K562 (cell line): ENCODE measurements at regions not wholly inside any gene's neighbourhood (a gene's known extent, or its start where the extent isn't known, plus 50 kb on each side); places are given as distances from the start of the nearest gene placed in this dataset.

Experiments
- ASH1L ChIP-seq: fragments of 450-650 bp; IDR thresholded peaks from 2 replicates; pipeline ENCODE4 v1.6.1; 2018; ENCODE audit warnings: borderline replicate concordance, mild to moderate bottlenecking, low read depth; ENCODE audit not compliant: partially characterized antibody
- HDAC1 ChIP-seq, 2 experiments: fragments of 450-650 bp; IDR thresholded peaks; 2 replicates each; pipeline ENCODE4 v1.6.1; 2016 to 2017; ENCODE audit warnings: inconsistent platforms in 1 of 2, mild to moderate bottlenecking in 1 of 2, moderate library complexity in 1 of 2
- HMGN3 ChIP-seq: IDR thresholded peaks from 2 replicates; pipeline ENCODE4 v1.6.1; 2011; ENCODE audit warnings: borderline replicate concordance, low read depth, mild to moderate bottlenecking, mixed read lengths, low read length; ENCODE audit not compliant: insufficient read length; ENCODE audit errors: extremely low read depth
- ILK ChIP-seq: fragments of 450-650 bp; IDR thresholded peaks from 2 replicates; pipeline ENCODE4 v1.6.1; 2016; ENCODE audit warnings: missing genetic modification characterization, low read depth, mild to moderate bottlenecking, missing compliant biosample characterization, moderate library complexity, borderline replicate concordance
- JUND ChIP-seq, 2 experiments: IDR thresholded peaks; 2 replicates in 1 of 2; 3 replicates in 1 of 2; pipeline ENCODE4 v1.6.1; 2011; ENCODE audit warnings: borderline replicate concordance in 2 of 2, low read depth in 2 of 2, low read length in 2 of 2, improper control_type of control experiment in 1 of 2, missing biosample characterization in 1 of 2, missing genetic modification characterization in 1 of 2, missing genetic modification reagents in 1 of 2
- KDM2B ChIP-seq: fragments of 250-450 bp; sonication (Bioruptor Pico); IDR thresholded peaks from 2 replicates; pipeline ENCODE4 v1.8.0; 2021; ENCODE audit warnings: mild to moderate bottlenecking, moderate library complexity
- MBD2 ChIP-seq: sonication (generic); IDR thresholded peaks from 2 replicates; pipeline ENCODE4 v1.6.1; 2016; ENCODE audit warnings: low read depth, borderline replicate concordance
- NONO ChIP-seq, 2 experiments: fragments of 200-400 bp in 1 of 2; fragments of 450-650 bp in 1 of 2; formaldehyde crosslinking in 1 of 2; IDR thresholded peaks; 2 replicates each; pipeline ENCODE4 v1.6.1; 2017; ENCODE audit warnings: low read depth in 2 of 2, mild to moderate bottlenecking in 2 of 2, moderate library complexity in 2 of 2, low read length in 1 of 2
- NRF1 ChIP-seq, 2 experiments: fragments of 450-650 bp; IDR thresholded peaks in 1 of 2; conservative IDR thresholded peaks in 1 of 2; 2 replicates each; pipeline ENCODE4 v1.6.1; 2014; ENCODE audit warnings: mild to moderate bottlenecking in 2 of 2
- RBM34 ChIP-seq: fragments of 200-400 bp; formaldehyde crosslinking; IDR thresholded peaks from 2 replicates; pipeline ENCODE4 v1.6.1; 2018; ENCODE audit warnings: low read length, borderline replicate concordance; ENCODE audit not compliant: insufficient read depth
- SMAD2 ChIP-seq: fragments of 150-350 bp; IDR thresholded peaks from 2 replicates; pipeline ENCODE4 v1.6.1; 2014; ENCODE audit warnings: low read depth, mild to moderate bottlenecking, low read length
- ZBTB8A ChIP-seq: fragments of 450-650 bp; IDR thresholded peaks from 2 replicates; pipeline ENCODE4 v1.6.1; 2018; ENCODE audit warnings: mild to moderate bottlenecking, moderate library complexity; ENCODE audit not compliant: partially characterized antibody
- ZEB2 ChIP-seq: fragments of 450-650 bp; IDR thresholded peaks from 2 replicates; pipeline ENCODE4 v1.6.1; 2016
- ZNF23 ChIP-seq: fragments of 250-450 bp; sonication (Bioruptor Pico); IDR thresholded peaks from 2 replicates; pipeline ENCODE4 v1.4.0; 2020; ENCODE audit warnings: mild to moderate bottlenecking
- ZNF561 ChIP-seq: fragments of 450-650 bp; formaldehyde crosslinking; conservative IDR thresholded peaks from 2 replicates; pipeline ENCODE4 v1.4.0; 2020; ENCODE audit warnings: mild to moderate bottlenecking, moderate library complexity
- ZNF644 ChIP-seq: fragments of 200-800 bp; sonication (Bioruptor generic); IDR thresholded peaks from 2 replicates; pipeline ENCODE4 v1.6.1; 2016; ENCODE audit warnings: low read depth, missing genetic modification characterization, missing compliant biosample characterization
- TF ChIP-seq, protein P1 (sequence below): sonication (generic); formaldehyde crosslinking; IDR thresholded peaks from 2 replicates; pipeline ENCODE4 v1.5.0; 2020; ENCODE audit warnings: missing genetic modification reagents
- TF ChIP-seq, protein P2 (sequence below): fragments of 450-650 bp; formaldehyde crosslinking; IDR thresholded peaks from 2 replicates; pipeline ENCODE4 v1.4.0; 2020; ENCODE audit warnings: mild to moderate bottlenecking, mixed read lengths
- TF ChIP-seq, protein P3 (sequence below): fragments of 150-350 bp; conservative IDR thresholded peaks from 2 replicates; pipeline ENCODE4 v1.6.1; 2014; ENCODE audit warnings: low read length
- TF ChIP-seq, protein P4 (sequence below): sonication (generic); formaldehyde crosslinking; IDR thresholded peaks from 2 replicates; pipeline ENCODE4 v1.8.0; 2022; ENCODE audit warnings: mild to moderate bottlenecking, missing genetic modification reagents
- TF ChIP-seq, protein P5 (sequence below): fragments of 450-650 bp; IDR thresholded peaks from 2 replicates; pipeline ENCODE4 v1.6.1; 2018; ENCODE audit warnings: mild to moderate bottlenecking, low read depth; ENCODE audit not compliant: partially characterized antibody

DNA sequence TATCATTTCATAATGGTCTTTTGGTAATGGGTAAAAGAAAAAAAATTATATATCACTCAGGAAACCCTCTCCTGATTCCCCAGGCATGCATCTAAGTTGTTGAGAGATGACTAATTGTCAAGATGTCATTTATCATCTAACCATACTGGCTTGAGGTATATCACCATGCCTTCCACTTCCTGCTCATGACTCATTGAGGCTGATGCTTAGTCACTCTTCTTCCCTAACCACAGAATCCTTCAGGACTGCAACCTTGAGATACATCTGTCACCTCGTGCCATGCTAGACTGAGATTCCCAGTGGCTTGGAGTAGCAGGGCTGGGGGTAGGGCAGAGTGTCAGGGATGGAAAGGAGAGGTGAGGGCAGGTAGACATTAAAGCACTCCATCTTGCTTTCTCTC lies 782.5 kb upstream of the INTU start (continued):
- TF ChIP-seq ILK (tag) = no peak
- TF ChIP-seq KDM2B (CRISPR knock-in tag) = no peak
- TF ChIP-seq, protein P1, sequence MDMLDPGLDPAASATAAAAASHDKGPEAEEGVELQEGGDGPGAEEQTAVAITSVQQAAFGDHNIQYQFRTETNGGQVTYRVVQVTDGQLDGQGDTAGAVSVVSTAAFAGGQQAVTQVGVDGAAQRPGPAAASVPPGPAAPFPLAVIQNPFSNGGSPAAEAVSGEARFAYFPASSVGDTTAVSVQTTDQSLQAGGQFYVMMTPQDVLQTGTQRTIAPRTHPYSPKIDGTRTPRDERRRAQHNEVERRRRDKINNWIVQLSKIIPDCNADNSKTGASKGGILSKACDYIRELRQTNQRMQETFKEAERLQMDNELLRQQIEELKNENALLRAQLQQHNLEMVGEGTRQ (CRISPR knock-in tag) = no peak
- no peak for TF ChIP-seq ASH1L
- TF ChIP-seq ZEB2 = peak; percentile 96
- TF ChIP-seq, protein P2, sequence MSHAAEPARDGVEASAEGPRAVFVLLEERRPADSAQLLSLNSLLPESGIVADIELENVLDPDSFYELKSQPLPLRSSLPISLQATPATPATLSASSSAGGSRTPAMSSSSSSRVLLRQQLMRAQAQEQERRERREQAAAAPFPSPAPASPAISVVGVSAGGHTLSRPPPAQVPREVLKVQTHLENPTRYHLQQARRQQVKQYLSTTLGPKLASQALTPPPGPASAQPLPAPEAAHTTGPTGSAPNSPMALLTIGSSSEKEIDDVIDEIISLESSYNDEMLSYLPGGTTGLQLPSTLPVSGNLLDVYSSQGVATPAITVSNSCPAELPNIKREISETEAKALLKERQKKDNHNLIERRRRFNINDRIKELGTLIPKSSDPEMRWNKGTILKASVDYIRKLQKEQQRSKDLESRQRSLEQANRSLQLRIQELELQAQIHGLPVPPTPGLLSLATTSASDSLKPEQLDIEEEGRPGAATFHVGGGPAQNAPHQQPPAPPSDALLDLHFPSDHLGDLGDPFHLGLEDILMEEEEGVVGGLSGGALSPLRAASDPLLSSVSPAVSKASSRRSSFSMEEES (CRISPR knock-in tag) = no peak
- TF ChIP-seq HMGN3 = no peak
- TF ChIP-seq HDAC1 (IDR thresholded peaks at IDR 0.05) = peak in 1 of 2 experiments; percentile 97; a peak in 2 of 4 replicates
- no peak for TF ChIP-seq NRF1 (conservative IDR thresholded peaks at IDR 0.05 in 1 of 2, IDR thresholded peaks at IDR 0.05 in 1 of 2)
- TF ChIP-seq, protein P3, sequence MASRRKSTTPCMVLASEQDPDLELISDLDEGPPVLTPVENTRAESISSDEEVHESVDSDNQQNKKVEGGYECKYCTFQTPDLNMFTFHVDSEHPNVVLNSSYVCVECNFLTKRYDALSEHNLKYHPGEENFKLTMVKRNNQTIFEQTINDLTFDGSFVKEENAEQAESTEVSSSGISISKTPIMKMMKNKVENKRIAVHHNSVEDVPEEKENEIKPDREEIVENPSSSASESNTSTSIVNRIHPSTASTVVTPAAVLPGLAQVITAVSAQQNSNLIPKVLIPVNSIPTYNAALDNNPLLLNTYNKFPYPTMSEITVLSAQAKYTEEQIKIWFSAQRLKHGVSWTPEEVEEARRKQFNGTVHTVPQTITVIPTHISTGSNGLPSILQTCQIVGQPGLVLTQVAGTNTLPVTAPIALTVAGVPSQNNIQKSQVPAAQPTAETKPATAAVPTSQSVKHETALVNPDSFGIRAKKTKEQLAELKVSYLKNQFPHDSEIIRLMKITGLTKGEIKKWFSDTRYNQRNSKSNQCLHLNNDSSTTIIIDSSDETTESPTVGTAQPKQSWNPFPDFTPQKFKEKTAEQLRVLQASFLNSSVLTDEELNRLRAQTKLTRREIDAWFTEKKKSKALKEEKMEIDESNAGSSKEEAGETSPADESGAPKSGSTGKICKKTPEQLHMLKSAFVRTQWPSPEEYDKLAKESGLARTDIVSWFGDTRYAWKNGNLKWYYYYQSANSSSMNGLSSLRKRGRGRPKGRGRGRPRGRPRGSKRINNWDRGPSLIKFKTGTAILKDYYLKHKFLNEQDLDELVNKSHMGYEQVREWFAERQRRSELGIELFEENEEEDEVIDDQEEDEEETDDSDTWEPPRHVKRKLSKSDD = no peak
- TF ChIP-seq ZNF561 (CRISPR knock-in tag) = no peak
- TF ChIP-seq NONO (IDR thresholded peaks at IDR 0.05; ENCODE audit: low read depth in 2 of 2, low read length in 1 of 2) = no peak
- TF ChIP-seq ZNF23 (CRISPR knock-in tag) = no peak
- TF ChIP-seq ZNF644 (tag) = 0 out of 2 replicates have a peak, but pooled peaks have one; percentile 69
- no peak for TF ChIP-seq SMAD2
- peak; percentile 79 for TF ChIP-seq MBD2
- TF ChIP-seq RBM34 = no peak
- TF ChIP-seq, protein P4, sequence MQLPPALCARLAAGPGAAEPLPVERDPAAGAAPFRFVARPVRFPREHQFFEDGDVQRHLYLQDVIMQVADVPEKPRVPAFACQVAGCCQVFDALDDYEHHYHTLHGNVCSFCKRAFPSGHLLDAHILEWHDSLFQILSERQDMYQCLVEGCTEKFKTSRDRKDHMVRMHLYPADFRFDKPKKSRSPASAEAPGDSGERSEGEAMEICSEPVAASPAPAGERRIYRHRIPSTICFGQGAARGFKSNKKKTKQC (CRISPR knock-in tag) = no peak
- TF ChIP-seq, protein P5, sequence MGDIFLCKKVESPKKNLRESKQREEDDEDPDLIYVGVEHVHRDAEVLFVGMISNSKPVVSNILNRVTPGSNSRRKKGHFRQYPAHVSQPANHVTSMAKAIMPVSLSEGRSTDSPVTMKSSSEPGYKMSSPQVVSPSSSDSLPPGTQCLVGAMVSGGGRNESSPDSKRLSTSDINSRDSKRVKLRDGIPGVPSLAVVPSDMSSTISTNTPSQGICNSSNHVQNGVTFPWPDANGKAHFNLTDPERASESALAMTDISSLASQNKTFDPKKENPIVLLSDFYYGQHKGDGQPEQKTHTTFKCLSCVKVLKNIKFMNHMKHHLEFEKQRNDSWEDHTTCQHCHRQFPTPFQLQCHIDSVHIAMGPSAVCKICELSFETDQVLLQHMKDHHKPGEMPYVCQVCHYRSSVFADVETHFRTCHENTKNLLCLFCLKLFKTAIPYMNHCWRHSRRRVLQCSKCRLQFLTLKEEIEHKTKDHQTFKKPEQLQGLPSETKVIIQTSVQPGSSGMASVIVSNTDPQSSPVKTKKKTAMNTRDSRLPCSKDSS = no peak
- no peak for TF ChIP-seq ZBTB8A
- peak; percentile 100 for TF ChIP-seq JUND (IDR thresholded peaks at IDR 0.05; ENCODE audit: borderline replicate concordance, low read depth, low read length)
- peak; percentile 99 for TF ChIP-seq JUND (tag; IDR thresholded peaks at IDR 0.05; ENCODE audit: borderline replicate concordance, low read depth, low read length)
